Heart right ventricle (tissue), 16 donors: ENCODE measurements at regions not wholly inside any gene's neighbourhood (a gene's known extent, or its start where the extent isn't known, plus 50 kb on each side); places are given as distances from the start of the nearest gene placed in this dataset.

Experiments
- ATAC-seq, 8 donors: fragments of 200-7000 bp; cut with Tn5 transposase; one replicate each; pipeline ENCODE4 v1.9.1; 2020; ENCODE audit warnings: mild to moderate bottlenecking in 8 of 8, moderate library complexity in 8 of 8, moderate number of reproducible peaks in 1 of 8
- DNase-seq, 2 donors: peaks; one replicate each; pipeline ENCODE4 v3.0.0-alpha.2; 2020
- H3K27ac ChIP-seq, 10 donors: fragments of 200-600 bp; sonication (generic) in 2 of 10; one replicate each; pipeline versions ENCODE4 v1.5.0 to v1.8.0; 2020 to 2022; ENCODE audit warnings: mild to moderate bottlenecking in 3 of 10
- H3K27me3 ChIP-seq, 7 donors: fragments of 200-600 bp; one replicate each; pipeline ENCODE4 v1.8.0; 2021 to 2022; ENCODE audit warnings: mild to moderate bottlenecking in 2 of 7
- H3K36me3 ChIP-seq, 9 donors: fragments of 200-600 bp; sonication (generic) in 1 of 9; one replicate each; pipeline versions ENCODE4 v1.5.0 to v1.8.0; 2020 to 2022; ENCODE audit warnings: mild to moderate bottlenecking in 2 of 9
- H3K4me1 ChIP-seq, 9 donors: fragments of 200-600 bp; sonication (generic) in 1 of 9; one replicate each; pipeline versions ENCODE4 v1.5.0 to v1.8.0; 2020 to 2022; ENCODE audit warnings: mild to moderate bottlenecking in 4 of 9
- H3K4me3 ChIP-seq, 10 donors: fragments of 200-600 bp; sonication (generic) in 2 of 10; one replicate each; pipeline versions ENCODE4 v1.5.0 to v1.8.0; 2020 to 2022; ENCODE audit warnings: mild to moderate bottlenecking in 7 of 10, moderate library complexity in 2 of 10
- H3K9me3 ChIP-seq, 11 donors: fragments of 200-600 bp in 10 of 11; sonication (generic) in 2 of 11; one replicate each; pipeline versions ENCODE4 v1.5.0 to v1.8.0; 2013 to 2022; ENCODE audit warnings: mild to moderate bottlenecking in 2 of 11, control low read depth in 1 of 11, moderate library complexity in 1 of 11
- WGBS, 2 donors: extraction: QIAGEN DNeasy Blood & Tissue Kit; methylation state at CpG; one replicate each; pipeline ENCODE4 v1.1.7; 2013; ENCODE audit warnings: inconsistent platforms in 1 of 2; 5-methylcytosine and 5-hydroxymethylcytosine counted together
- intact Hi-C, 10 donors: fragments of 100-400 bp; cut with DNase I; formaldehyde crosslinking; loops; one replicate each; pipeline versions ENCODE4 v1.11.1 to v1.14.2; 2022
- TF ChIP-seq, protein P1 (sequence below), 9 donors: fragments of 200-600 bp; sonication (generic) in 2 of 9; IDR thresholded peaks; one replicate each; pipeline versions ENCODE4 v1.5.0 to v1.8.0; 2021 to 2022; ENCODE audit warnings: antibody characterized with exemption in 9 of 9, mild to moderate bottlenecking in 5 of 9, moderate library complexity in 1 of 9
- donor health status: Arrhythmogenic right ventricular cardiomyopathy.
- donor health status: ischemic (EF 13 %, LVEDD 7.1; RV severe dilation, severe dysfunction).
- donor health status: healthy with polysubstance abuse.
- donor health status: DM: no; HTN: yes; CAD: no.
- donor health status: DM: no; HTN: no; CAD: no.
- donor health status: ischemic (EF 25% LVEDD 6.9; RV normal size, moderate dysfunction).
- donor health status: ischemic (EF 25% LVEDD 5.7; RV mildly dilated, moderate dysfunction).
- donor health status: healthy.
- donor health status: DM: yes; HTN: yes; CAD: no.
- donor health status: Ischemic cardiomyopathy.
- donor health status: ischemic (EF 35%, LVEDD 5.7; RV mildly dilated, moderate dysfunction).
- donor health status: nonischemic (EF 11% LVEDD 7.7; RV severe dilation, severe dysfunction).
- donor health status: DM: yes; HTN: yes; CAD: no.
- donor health status: PGD.
- donor health status: ischemic (EF 29% LVEDD 5.4; RV normal size, mild dysfunction).
- donor health status: nonischemic (EF 23%, LVEDD 6.1; RV moderate dilation, normal function).

DNA sequence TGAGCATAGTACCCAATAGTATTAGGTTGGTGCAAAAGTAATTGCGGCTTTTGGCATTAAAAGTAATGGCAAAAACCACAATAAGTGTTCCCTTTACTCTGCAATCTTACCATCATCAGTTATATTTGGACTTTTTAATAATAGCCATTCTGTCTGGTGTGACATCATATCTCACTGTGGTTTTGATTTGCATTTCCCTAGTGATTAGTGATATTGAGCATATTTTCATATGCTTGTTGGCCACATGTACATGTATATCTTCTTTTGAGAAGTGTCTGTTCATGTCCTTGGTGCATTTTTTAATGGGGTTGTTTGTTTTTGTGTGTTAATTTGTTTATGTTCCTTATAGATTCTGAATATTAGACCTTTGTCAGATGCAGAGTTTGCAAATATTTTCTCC lies 289.9 kb downstream of the FAM170A start:
- DNase-seq (no peak), ATAC-seq (no peak)
- Histone ChIP-seq H3K4me1 (no peaks in the 10 kb centered on the region), H3K27ac (no peak overlapping the region), H3K36me3 (no peaks in the 10 kb centered on the region), H3K4me3 (no peak overlapping the region), H3K27me3 (no peaks in the 10 kb centered on the region), H3K9me3 (peaks cover 0 to 4% (median 0%) of the 10 kb centered on the region in 11 donors)
- intact Hi-C loops: no loop called here
- TF ChIP-seq, protein P1, sequence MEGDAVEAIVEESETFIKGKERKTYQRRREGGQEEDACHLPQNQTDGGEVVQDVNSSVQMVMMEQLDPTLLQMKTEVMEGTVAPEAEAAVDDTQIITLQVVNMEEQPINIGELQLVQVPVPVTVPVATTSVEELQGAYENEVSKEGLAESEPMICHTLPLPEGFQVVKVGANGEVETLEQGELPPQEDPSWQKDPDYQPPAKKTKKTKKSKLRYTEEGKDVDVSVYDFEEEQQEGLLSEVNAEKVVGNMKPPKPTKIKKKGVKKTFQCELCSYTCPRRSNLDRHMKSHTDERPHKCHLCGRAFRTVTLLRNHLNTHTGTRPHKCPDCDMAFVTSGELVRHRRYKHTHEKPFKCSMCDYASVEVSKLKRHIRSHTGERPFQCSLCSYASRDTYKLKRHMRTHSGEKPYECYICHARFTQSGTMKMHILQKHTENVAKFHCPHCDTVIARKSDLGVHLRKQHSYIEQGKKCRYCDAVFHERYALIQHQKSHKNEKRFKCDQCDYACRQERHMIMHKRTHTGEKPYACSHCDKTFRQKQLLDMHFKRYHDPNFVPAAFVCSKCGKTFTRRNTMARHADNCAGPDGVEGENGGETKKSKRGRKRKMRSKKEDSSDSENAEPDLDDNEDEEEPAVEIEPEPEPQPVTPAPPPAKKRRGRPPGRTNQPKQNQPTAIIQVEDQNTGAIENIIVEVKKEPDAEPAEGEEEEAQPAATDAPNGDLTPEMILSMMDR (IDR thresholded peaks at IDR 0.05): no peak
- WGBS, 2 donors: 86 to 88% methylated on average over 1 of the region's 1 CpG

DNA sequence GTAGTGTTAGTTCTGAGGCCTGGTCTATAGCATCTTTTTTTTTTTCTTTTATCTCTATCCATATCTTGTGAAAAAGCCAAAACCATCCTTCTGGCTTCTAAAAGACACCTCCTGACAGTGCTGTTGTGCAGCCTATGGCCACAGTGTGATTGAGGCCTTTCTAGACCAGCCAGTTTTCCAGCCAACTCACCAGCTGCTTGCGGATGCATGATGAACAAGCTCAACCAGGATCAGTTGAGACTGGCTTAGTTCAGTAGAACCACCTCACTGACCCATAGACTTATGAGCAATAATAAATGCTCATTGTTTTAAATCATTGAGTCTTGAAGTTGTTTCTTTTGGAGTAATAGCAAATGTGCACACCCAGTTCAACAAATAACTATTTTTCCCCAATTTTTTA lies 296.9 kb downstream of the FAM170A start:
- H3K27me3 ChIP-seq: no peaks in the 10 kb centered on the region
- 97 to 100% methylated on average over 1 of the region's 1 CpG for WGBS, 2 donors
- H3K4me1 ChIP-seq: no peaks in the 10 kb centered on the region
- H3K27ac ChIP-seq: no peak overlapping the region
- peaks cover 0 to 4% (median 0%) of the 10 kb centered on the region in 11 donors for H3K9me3 ChIP-seq
- intact Hi-C loops: no loop called here
- H3K4me3 ChIP-seq: no peak overlapping the region
- TF ChIP-seq, protein P1 (IDR thresholded peaks at IDR 0.05): no peak
- no peak for ATAC-seq
- H3K36me3 ChIP-seq: no peaks in the 10 kb centered on the region
- DNase-seq: no peak

DNA sequence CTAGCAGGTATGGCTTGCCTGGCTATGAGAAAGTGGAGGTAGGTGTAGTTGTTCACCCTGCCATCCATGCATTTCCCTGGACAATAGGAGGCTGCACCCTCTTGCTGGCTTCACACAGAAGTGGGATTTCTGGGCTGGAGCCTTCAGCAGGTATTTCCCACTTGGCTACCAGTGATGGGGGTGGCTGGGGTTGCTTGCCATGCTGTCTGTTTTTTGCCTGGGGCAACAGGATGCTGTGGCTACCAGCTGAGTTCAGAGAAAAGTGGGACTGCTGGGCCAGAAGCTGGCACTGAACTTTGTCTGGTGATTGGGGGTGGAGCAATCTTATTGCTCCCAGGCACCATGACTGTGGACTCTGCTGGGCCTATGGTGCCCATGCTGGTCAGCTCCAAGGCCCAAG lies 299.6 kb downstream of the FAM170A start:
- ATAC-seq (no peak), DNase-seq (no peak)
- no peak overlapping the region for H3K4me3 ChIP-seq
- intact Hi-C loops: no loop called here
- H3K27ac ChIP-seq: no peak overlapping the region
- peaks cover 0 to under 1% (median 0%) of the 10 kb centered on the region in 11 donors for H3K9me3 ChIP-seq
- no peaks in the 10 kb centered on the region for H3K4me1 ChIP-seq
- TF ChIP-seq, protein P1 (IDR thresholded peaks at IDR 0.05): no peak
- H3K36me3 ChIP-seq: no peaks in the 10 kb centered on the region
- no peaks in the 10 kb centered on the region for H3K27me3 ChIP-seq

DNA sequence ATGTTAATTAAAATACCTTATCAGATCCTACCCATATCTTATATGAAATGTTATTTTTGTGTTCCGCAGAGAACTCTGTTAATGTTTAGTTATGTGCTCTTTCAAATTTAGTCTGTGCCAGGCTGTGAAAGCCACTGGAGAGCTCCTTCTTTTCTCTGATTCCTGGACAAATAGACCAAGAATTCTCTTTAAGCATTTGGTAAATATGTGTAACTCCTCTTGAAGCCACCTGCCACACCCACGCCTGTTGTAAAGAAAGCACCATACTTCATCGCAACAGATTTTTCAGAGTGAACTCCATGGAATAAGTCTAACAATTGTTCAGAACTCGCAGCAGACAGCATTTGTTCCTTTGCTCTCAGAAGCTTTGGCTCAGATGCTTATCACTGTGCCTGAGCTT lies 301.1 kb downstream of the FAM170A start:
- Histone ChIP-seq H3K27ac (no peak overlapping the region), H3K4me3 (no peak overlapping the region), H3K4me1 (no peaks in the 10 kb centered on the region), H3K27me3 (no peaks in the 10 kb centered on the region), H3K9me3 (peaks cover 0 to 4% (median 0%) of the 10 kb centered on the region in 11 donors), H3K36me3 (no peaks in the 10 kb centered on the region)
- ATAC-seq (no peak), DNase-seq (no peak)
- TF ChIP-seq, protein P1 (IDR thresholded peaks at IDR 0.05): no peak
- intact Hi-C loops: loop anchor here in 1 of 10 donors (10.0 kb wide), 1 partner anchor 874 kb away; no protein-coding TSS in a partner anchor
- WGBS, 2 donors: 82 to 85% methylated on average over 4 of the region's 4 CpGs
